ENCODE measurements at regions not wholly inside any gene's neighbourhood (a gene's known extent, or its start where the extent isn't known, plus 50 kb on each side); places are given as distances from the start of the nearest gene placed in this dataset.

DNA sequence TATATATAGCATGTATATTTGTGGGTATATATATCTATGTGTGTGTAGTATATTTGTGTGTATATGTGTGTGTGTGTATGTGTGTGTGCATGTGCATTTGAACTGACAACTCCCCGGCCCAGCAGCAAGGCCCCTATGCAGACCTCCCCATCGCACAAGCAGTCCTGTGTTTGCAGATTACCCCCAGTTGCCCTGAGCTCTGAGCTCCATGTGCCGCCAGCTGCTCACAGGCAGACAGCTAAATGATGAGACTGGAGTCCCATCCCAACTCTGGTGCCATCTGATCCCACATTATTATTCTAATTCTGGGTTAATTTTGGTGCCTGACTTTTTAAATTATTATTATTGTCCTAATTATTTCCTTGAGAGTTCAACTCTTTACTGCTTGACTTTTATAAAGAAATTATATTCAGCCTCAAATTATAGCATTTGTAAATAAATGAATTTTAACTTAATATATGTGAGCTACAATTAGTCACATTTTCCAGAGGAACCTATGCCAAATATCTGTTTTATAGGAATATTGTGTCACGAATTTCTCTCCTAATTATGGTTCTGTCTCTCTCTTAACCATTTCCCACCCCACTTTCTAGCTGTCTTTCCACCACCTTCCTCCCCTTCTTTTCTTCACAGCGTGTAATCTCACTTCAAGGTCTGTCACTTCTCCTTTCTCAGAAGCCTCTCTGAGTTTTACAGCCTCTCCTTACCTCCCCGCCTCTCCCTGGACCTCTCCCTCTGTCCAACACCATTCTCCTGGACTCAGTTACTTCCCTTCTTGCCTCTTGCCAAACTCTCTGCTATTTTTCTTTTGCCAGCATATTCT lies 90.6 kb upstream of the SYNDIG1 start:
- TF ChIP-seq, protein P1, sequence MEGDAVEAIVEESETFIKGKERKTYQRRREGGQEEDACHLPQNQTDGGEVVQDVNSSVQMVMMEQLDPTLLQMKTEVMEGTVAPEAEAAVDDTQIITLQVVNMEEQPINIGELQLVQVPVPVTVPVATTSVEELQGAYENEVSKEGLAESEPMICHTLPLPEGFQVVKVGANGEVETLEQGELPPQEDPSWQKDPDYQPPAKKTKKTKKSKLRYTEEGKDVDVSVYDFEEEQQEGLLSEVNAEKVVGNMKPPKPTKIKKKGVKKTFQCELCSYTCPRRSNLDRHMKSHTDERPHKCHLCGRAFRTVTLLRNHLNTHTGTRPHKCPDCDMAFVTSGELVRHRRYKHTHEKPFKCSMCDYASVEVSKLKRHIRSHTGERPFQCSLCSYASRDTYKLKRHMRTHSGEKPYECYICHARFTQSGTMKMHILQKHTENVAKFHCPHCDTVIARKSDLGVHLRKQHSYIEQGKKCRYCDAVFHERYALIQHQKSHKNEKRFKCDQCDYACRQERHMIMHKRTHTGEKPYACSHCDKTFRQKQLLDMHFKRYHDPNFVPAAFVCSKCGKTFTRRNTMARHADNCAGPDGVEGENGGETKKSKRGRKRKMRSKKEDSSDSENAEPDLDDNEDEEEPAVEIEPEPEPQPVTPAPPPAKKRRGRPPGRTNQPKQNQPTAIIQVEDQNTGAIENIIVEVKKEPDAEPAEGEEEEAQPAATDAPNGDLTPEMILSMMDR (conservative IDR thresholded peaks at IDR 0.05), result no peak

DNA sequence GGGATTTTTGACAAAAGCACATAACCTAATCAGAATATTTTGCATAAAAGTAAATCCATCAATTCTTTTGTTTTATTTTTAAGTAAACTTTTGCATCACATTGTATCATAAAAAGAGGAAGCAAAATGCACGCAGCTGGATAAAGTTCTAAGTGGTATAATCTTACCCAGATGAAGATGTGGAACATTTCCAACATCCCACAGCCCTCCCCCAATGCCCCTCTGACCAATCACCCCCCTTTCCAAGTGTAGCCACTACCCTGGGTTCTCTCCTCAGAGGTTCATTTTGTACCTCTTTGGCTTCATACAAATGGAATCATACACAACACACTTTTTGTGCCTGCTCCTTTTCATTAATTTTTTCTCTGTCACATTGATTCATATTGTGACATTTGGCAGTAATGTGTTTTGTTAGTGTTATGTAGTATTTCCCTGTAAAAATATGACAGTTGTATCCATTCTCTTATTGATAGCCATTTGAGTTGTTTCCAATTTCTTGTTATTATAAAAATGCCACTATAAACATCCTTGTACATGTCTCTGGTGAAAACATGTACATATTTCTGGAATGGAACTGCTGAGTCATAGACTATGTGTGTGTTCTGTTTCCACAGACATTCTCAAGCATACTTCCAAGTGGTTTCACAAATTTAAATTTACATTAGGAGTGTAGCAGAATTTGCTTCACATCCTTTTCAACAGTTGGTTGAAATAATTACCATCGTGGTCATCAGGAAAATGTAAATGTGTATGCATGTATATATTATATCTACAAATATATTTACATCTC lies 92.9 kb upstream of the SYNDIG1 start:
- no peak overlapping the region for H3K27ac ChIP-seq
- TF ChIP-seq, protein P1 (conservative IDR thresholded peaks at IDR 0.05), result no peak

More for the DNA sequence above, 90.6 kb upstream of the SYNDIG1 start:
- no peak overlapping the region for H3K27ac ChIP-seq

DNA sequence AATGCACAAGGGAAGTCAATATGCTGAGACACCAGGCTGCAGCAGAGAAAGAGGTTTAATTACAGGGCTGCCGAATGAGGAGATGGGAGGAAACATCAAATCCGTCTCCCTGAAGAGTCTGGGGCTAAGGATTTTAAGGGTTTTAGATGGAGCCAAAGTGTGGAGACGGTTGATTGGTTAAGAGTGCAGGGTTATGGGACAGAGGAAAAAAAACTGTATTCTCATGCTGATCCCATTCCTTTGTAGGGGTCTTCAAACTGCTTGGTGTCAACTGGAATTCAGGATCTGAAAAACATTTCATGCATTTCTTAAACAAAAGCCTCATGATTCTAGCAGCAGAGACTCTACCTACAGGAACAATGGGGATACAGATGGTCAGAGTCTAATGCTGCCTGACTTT lies 96.1 kb upstream of the SYNDIG1 start:
- TF ChIP-seq, protein P1 (conservative IDR thresholded peaks at IDR 0.05), result no peak
- H3K27ac ChIP-seq, result no peak overlapping the region

DNA sequence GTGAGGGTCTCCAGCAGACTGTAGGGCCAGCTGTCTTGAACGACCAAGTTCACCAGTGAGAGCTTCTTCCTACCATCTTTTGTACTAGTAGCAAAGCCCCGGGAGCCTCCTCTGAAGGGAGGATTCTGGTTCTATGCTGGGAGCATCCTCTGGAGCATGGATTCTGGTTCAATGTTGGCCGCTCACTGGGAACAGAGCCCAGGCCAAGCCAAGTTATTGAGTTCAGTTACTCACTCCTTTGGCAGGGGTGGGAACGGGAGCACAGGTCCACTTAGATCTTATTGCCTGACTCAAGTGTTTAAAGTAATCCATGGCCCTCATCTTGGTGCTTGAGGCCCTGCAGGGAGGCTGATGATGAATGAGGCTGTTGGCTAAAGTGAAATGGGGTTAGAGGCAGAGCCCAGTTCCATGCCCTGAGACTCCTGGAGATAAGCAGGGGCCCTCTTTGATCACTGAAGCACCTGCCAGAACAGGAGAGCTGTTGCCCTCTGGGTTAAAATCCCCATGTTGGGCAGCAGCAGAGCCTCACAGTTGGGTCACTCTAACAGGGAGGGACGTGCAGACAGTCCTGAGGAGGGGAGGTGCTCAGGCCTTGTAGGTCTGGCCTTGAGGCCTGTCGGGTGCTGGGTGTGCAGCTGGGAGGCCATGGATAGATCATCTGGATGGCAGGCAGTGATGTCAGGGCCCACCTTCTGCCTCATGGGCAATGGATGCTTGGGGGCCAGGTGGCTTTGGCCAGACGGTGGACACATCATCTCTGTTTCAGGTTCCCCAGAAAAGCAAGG lies 98.3 kb upstream of the SYNDIG1 start:
- TF ChIP-seq, protein P1 (conservative IDR thresholded peaks at IDR 0.05), result no peak
- no peak overlapping the region for H3K27ac ChIP-seq

DNA sequence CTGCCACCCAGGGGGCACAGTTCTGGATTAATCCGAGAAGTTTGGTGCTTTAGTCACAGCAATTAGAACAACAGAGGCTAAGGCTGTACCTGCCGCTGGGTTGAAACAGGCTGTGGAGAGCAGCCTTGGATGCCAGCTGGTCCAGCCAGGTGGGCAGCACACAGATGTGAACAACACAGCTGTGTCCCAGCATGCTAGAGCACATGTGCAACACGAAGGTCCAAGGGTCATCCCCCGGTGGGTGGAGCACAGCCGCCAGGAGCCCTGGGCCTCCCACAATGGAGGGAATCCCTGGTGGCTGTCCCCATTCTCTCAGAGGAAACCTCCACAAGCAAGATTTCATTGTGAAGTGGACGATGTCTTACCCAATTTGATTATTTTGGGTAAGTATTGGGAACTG lies 99.2 kb upstream of the SYNDIG1 start:
- TF ChIP-seq, protein P1 (conservative IDR thresholded peaks at IDR 0.05), result no peak
- no peak overlapping the region for H3K27ac ChIP-seq

DNA sequence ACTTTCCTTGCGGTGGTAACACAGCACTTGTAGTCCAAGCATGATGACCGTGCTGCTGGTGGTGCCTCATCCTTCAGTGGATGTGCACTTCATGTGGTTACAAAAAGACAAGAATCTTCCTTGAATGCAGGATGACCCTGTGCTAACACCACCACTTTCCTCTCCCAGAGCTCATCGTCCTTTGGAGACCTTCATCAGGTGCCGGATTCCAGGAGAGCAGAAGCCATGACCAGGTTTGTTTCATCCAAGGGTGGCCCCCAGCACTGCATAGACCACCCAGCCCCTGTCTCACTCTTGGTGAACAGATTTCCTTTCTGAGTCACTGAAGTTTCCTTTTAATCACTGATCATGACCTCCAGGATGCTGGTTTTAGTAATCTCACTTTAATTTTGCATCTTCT lies 101.2 kb upstream of the SYNDIG1 start:
- no peak overlapping the region for H3K27ac ChIP-seq
- TF ChIP-seq, protein P1 (conservative IDR thresholded peaks at IDR 0.05), result no peak

All from VCaP (cell line).